Putamen (tissue), 1 donor: ENCODE measurements at regions not wholly inside any gene's neighbourhood (a gene's known extent, or its start where the extent isn't known, plus 50 kb on each side); places are given as distances from the start of the nearest gene placed in this dataset.
"Not testable (repeated sequence)": the region's sequence is repeated elsewhere in the genome, so short reads cannot be mapped to it uniquely, and the experiment has no call there.

Experiments
- DNase-seq: peaks from one replicate; pipeline ENCODE4 v3.0.0-alpha.2; 2016; ENCODE audit warnings: low spot score

- not testable (repeated sequence) for DNase-seq
These were observed 552.8 kb upstream of the PBX1 start for GRCh38 chr1:164006186-164006585.

GRCh38 chr1:164006621-164007020 is 552.4 kb upstream of the PBX1 start:
- DNase-seq = no peak

- DNase-seq = no peak
These were observed 541.7 kb upstream of the PBX1 start for GRCh38 chr1:164017239-164017638.

- DNase-seq = no peak
These were observed 538.6 kb upstream of the PBX1 start for GRCh38 chr1:164020391-164020790.

- no peak for DNase-seq
These were observed 537.2 kb upstream of the PBX1 start for GRCh38 chr1:164021813-164022212.

- no peak for DNase-seq
These were observed 525.2 kb upstream of the PBX1 start for GRCh38 chr1:164033782-164034181.

GRCh38 chr1:164040754-164041153 is 518.2 kb upstream of the PBX1 start:
- DNase-seq = no peak

- no peak for DNase-seq
These were observed 507.2 kb upstream of the PBX1 start for GRCh38 chr1:164051782-164052181.

- no peak for DNase-seq
These were observed 504.7 kb upstream of the PBX1 start for GRCh38 chr1:164054331-164054730.

GRCh38 chr1:164058198-164058597 is 500.8 kb upstream of the PBX1 start:
- DNase-seq = no peak

GRCh38 chr1:164061528-164061927 is 497.5 kb upstream of the PBX1 start:
- DNase-seq = no peak

- no peak for DNase-seq
These were observed 494.5 kb upstream of the PBX1 start for GRCh38 chr1:164064501-164064900.

GRCh38 chr1:164071288-164071687 is 487.7 kb upstream of the PBX1 start:
- DNase-seq = no peak

GRCh38 chr1:164086832-164087231 is 472.2 kb upstream of the PBX1 start:
- no peak for DNase-seq

- DNase-seq = no peak
These were observed 471.0 kb upstream of the PBX1 start for GRCh38 chr1:164087906-164088453.

- no peak for DNase-seq
These were observed 466.2 kb upstream of the PBX1 start for GRCh38 chr1:164092603-164093353.

- DNase-seq = no peak
These were observed 465.4 kb upstream of the PBX1 start for GRCh38 chr1:164093543-164093942.

GRCh38 chr1:164101802-164102201 is 457.2 kb upstream of the PBX1 start:
- no peak for DNase-seq

- no peak for DNase-seq
These were observed 427.0 kb upstream of the PBX1 start for GRCh38 chr1:164131949-164132348.

- DNase-seq = no peak
These were observed 421.6 kb upstream of the PBX1 start for GRCh38 chr1:164137273-164137925.

- no peak for DNase-seq
These were observed 417.2 kb upstream of the PBX1 start for GRCh38 chr1:164141797-164142196.

GRCh38 chr1:164154622-164155021 is 404.4 kb upstream of the PBX1 start:
- DNase-seq = no peak

- DNase-seq = no peak
These were observed 403.6 kb upstream of the PBX1 start for GRCh38 chr1:164155347-164155746.
